ENCODE measurements at regions not wholly inside any gene's neighbourhood (a gene's known extent, or its start where the extent isn't known, plus 50 kb on each side); places are given as distances from the start of the nearest gene placed in this dataset.
"Not testable (repeated sequence)": the region's sequence is repeated elsewhere in the genome, so short reads cannot be mapped to it uniquely, and the experiment has no call there.

DNA sequence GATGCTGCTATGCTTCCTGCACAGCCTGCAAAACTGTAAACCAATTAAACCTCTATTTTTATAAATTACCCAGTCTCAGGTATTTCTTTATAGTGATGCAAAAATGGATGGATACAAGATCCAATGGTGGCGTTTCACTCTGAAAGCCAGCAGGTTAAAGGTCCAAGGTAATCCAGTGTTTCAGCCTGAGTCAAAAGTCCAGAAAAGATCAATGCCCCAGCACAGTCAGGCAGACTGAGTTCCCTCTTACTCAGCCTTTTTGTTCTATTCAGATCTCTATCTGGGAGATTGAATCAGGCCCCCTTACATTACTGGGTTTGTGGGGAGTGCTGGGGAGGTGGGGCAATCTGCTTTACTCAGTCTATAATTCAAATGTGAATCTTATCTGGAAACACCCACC, 464.5 kb downstream of the GXYLT1 start:
- DNase-seq (ENCODE audit: low read depth in 2 of 2), result no peak

GRCh38 chr12:41663598-41664265, 475.6 kb downstream of the PDZRN4 start:
- DNase-seq (ENCODE audit: low read depth in 2 of 2), result no peak

GRCh38 chr12:41661141-41661765, 473.1 kb downstream of the PDZRN4 start:
- DNase-seq (ENCODE audit: low read depth in 2 of 2), result no peak

DNA sequence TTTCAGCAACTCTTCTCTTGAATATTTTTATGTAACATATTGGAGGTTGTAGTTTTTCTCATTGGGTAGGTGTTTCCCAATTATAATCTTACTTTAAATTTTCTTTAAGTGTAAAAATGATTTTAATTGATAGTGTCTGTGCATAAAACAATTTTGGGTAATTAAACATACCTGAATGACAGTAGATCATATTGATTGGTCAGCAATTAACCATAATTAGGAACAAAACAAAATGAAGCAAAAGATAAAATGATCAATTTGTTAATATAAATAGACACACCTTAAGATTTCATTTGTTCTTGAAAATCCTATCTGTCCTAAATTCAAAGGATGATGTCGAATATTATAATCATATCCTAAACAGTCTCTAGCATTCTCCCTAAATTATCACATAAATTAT, 468.3 kb downstream of the PDZRN4 start:
- DNase-seq (ENCODE audit: low read depth in 2 of 2), result no peak

- DNase-seq (ENCODE audit: low read depth in 2 of 2), result no peak
Observed at GRCh38 chr12:41653386-41654326, 465.5 kb downstream of the PDZRN4 start.

GRCh38 chr12:41652981-41653380, 464.9 kb downstream of the PDZRN4 start:
- DNase-seq (ENCODE audit: low read depth in 2 of 2), result no peak

DNA sequence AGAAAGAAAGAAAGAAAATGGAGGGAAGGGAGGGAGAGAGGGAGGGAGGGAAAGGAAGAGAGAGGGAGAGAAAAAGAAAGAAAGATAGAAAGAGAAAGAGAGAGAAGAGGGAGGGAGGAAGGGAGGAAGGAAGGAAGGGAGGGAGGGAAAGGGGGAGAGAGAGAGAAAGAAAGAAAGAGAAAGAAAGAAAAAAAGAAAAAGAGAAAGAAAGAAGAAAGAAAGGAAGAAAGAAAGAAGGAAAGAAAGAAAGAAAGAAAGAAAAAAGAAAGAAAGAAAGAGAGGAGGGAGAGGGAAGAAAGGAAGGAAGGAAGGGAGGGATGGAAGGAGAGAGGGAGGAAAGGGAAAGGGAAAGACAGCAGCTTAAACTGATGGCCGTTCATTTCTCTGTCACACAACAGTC, 457.5 kb downstream of the PDZRN4 start:
- no peak for DNase-seq (ENCODE audit: low read depth in 2 of 2)

DNA sequence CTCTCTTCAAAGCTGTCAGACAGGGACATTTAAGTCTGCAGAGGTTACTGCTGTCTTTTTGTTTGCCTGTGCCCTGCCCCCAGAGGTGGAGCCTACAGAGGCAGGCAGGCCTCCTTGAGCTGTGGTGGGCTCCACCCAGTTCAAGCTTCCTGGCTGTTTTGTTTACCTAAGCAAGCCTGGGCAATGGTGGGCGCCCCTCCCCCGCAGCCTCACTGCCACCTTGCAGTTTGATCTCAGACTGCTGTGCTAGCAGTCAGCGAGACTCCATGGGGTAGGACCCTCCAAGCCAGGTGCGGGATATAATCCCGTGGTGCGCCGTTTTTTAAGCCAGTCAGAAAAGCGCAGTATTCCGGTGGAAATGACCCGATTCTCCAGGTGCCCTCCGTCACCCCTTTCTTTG, 454.7 kb downstream of the PDZRN4 start:
- not testable (repeated sequence) for DNase-seq (ENCODE audit: low read depth in 2 of 2)

GRCh38 chr12:41636653-41637052, 448.5 kb downstream of the PDZRN4 start:
- no peak for DNase-seq (ENCODE audit: low read depth in 2 of 2)

GRCh38 chr12:41635626-41636364, 447.7 kb downstream of the PDZRN4 start:
- DNase-seq (ENCODE audit: low read depth in 2 of 2), result no peak

DNA sequence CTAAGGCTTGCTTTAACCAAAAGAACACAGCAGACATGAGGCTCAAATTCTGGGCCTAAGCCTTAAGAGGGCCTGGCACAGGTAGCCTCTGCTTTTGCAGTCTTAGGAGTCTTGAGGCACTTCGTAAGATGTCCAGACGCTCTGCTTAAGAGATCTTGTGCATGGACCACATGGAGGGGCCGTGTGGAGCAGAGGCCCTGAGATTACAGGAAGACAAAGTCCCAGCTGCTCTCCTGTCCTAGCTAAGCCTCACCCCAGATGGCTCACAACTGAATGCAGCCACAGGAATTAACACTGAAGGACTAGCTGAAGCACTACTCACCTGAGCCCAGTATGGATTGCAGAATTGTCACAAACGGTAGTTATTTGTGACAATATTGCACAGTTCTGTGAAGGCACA, 446.0 kb downstream of the PDZRN4 start:
- no peak for DNase-seq (ENCODE audit: low read depth in 2 of 2)

- DNase-seq (ENCODE audit: low read depth in 2 of 2), result no peak
Observed at GRCh38 chr12:41629611-41630010, 441.5 kb downstream of the PDZRN4 start.

DNA sequence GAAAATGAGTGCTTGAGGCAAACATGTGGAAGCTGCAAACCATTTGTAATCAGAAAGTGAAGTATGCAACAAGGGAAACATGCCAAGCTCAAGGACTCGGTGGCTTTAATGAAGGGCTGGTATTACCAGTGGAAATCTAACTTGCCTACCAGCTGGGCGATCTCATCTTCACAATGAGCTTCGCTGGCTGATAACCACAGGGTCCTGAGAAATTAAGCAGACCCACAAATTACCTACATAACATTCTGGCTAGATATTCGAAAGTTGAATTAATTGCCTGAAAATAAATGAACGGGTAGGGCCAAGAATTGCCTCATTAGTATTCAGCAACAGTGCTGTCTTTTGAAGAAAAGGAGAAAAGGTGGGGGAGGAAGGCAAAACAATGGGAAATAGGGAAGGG, 439.4 kb downstream of the PDZRN4 start:
- DNase-seq (ENCODE audit: low read depth in 2 of 2), result no peak

- DNase-seq (ENCODE audit: low read depth in 2 of 2), result no peak
Observed at GRCh38 chr12:41624571-41624970, 436.5 kb downstream of the PDZRN4 start.
